HEK293 (cell line): ENCODE measurements at regions not wholly inside any gene's neighbourhood (a gene's known extent, or its start where the extent isn't known, plus 50 kb on each side); places are given as distances from the start of the nearest gene placed in this dataset.

ENCODE experiments used
- CTCF ChIA-PET: fragments of 350-600 bp; formaldehyde crosslinking; extraction: SDS; loops from one replicate; lab custom pipeline; 2021; ENCODE audit warnings: antibody characterized with exemption; lab: Yijun Ruan, JAX
- POLR2A ChIA-PET: fragments of 300-600 bp; formaldehyde crosslinking; extraction: SDS; loops from one replicate; lab custom pipeline; 2020; ENCODE audit warnings: antibody characterized with exemption, inconsistent platforms; lab: Yijun Ruan, JAX
- H3K27ac ChIP-seq: fragments of 200-500 bp; sonication (Bioruptor generic); 2 replicates; pipeline ENCODE4 v1.5.1; 2014; ENCODE audit warnings: low read depth, low read length, control low read depth, inconsistent platforms; ENCODE audit errors: extremely low read depth
- H3K36me3 ChIP-seq, 2 experiments: fragments of 200-500 bp in 1 of 2; sonication (Bioruptor generic) in 1 of 2; 1 replicate in 1 of 2; 2 replicates in 1 of 2; pipeline ENCODE4 v1.5.1; 2014 to 2017; ENCODE audit warnings: inconsistent platforms in 2 of 2, low read length in 2 of 2; ENCODE audit not compliant: control insufficient read depth in 2 of 2, insufficient read depth in 1 of 2
- H3K4me1 ChIP-seq: fragments of 200-500 bp; sonication (Bioruptor generic); 2 replicates; pipeline ENCODE4 v1.5.1; 2014; ENCODE audit warnings: mild to moderate bottlenecking, low read length, inconsistent platforms; ENCODE audit not compliant: control insufficient read depth, insufficient read depth
- H3K4me3 ChIP-seq: 2 replicates; pipeline ENCODE4 v1.5.1; 2011; ENCODE audit warnings: low read depth, mild to moderate bottlenecking, control low read depth, low read length, moderate library complexity
- H3K9me3 ChIP-seq: fragments of 200-500 bp; sonication (Bioruptor generic); 2 replicates; pipeline ENCODE4 v1.5.1; 2014; ENCODE audit warnings: low read depth, low read length, inconsistent platforms; ENCODE audit not compliant: control insufficient read depth, insufficient read depth
- IKZF3 ChIP-seq: fragments of 450-650 bp; IDR thresholded peaks from 2 replicates; pipeline ENCODE4 v1.5.0; 2018; ENCODE audit warnings: missing biosample characterization, mild to moderate bottlenecking, missing genetic modification characterization, moderate library complexity
- KLF1 ChIP-seq: fragments of 450-650 bp; formaldehyde crosslinking; IDR thresholded peaks from 2 replicates; pipeline ENCODE4 v1.5.1; 2016; ENCODE audit warnings: missing biosample characterization, missing genetic modification characterization
- KLF10 ChIP-seq: fragments of 450-650 bp; IDR thresholded peaks from 2 replicates; pipeline ENCODE4 v1.5.1; 2018; ENCODE audit warnings: missing biosample characterization, mild to moderate bottlenecking, missing genetic modification characterization
- MYNN ChIP-seq: fragments of 450-650 bp; formaldehyde crosslinking; IDR thresholded peaks from 2 replicates; pipeline ENCODE4 v1.5.1; 2016; ENCODE audit warnings: missing biosample characterization, missing genetic modification characterization, borderline replicate concordance
- SCRT2 ChIP-seq: fragments of 450-650 bp; formaldehyde crosslinking; IDR thresholded peaks from 2 replicates; pipeline ENCODE4 v1.5.1; 2016; ENCODE audit warnings: missing biosample characterization, missing genetic modification characterization
- SP2 ChIP-seq: fragments of 450-650 bp; formaldehyde crosslinking; IDR thresholded peaks from 2 replicates; pipeline ENCODE4 v1.5.1; 2016; ENCODE audit warnings: missing biosample characterization, missing genetic modification characterization
- ZBTB20 ChIP-seq: fragments of 450-650 bp; formaldehyde crosslinking; IDR thresholded peaks from 2 replicates; pipeline ENCODE4 v1.5.1; 2016; ENCODE audit warnings: missing biosample characterization, missing genetic modification characterization
- ZBTB8A ChIP-seq: fragments of 450-650 bp; formaldehyde crosslinking; IDR thresholded peaks from 2 replicates; pipeline ENCODE4 v1.5.1; 2016; ENCODE audit warnings: missing biosample characterization, missing genetic modification characterization
- ZFHX2 ChIP-seq: fragments of 450-650 bp; formaldehyde crosslinking; conservative IDR thresholded peaks from 2 replicates; pipeline ENCODE4 v1.5.1; 2016; ENCODE audit warnings: missing biosample characterization, missing genetic modification characterization
- ZNF146 ChIP-seq: fragments of 450-650 bp; formaldehyde crosslinking; IDR thresholded peaks from 2 replicates; pipeline ENCODE4 v1.5.1; 2016; ENCODE audit warnings: missing biosample characterization, missing genetic modification characterization
- ZNF157 ChIP-seq: fragments of 450-650 bp; formaldehyde crosslinking; IDR thresholded peaks from 2 replicates; pipeline ENCODE4 v1.5.1; 2016; ENCODE audit warnings: missing biosample characterization, missing genetic modification characterization
- ZNF174 ChIP-seq: fragments of 450-650 bp; formaldehyde crosslinking; IDR thresholded peaks from 2 replicates; pipeline ENCODE4 v1.5.0; 2017; ENCODE audit warnings: missing biosample characterization, mild to moderate bottlenecking, missing genetic modification characterization
- ZNF248 ChIP-seq: fragments of 450-650 bp; formaldehyde crosslinking; IDR thresholded peaks from 2 replicates; pipeline ENCODE4 v1.5.1; 2017; ENCODE audit warnings: missing biosample characterization, missing genetic modification characterization
- ZNF266 ChIP-seq: fragments of 450-650 bp; formaldehyde crosslinking; IDR thresholded peaks from 2 replicates; pipeline ENCODE4 v1.5.1; 2016; ENCODE audit warnings: missing biosample characterization, missing genetic modification characterization, low read depth
- ZNF274 ChIP-seq, 2 experiments: fragments of 200-500 bp in 1 of 2; fragments of 450-650 bp in 1 of 2; sonication (Bioruptor generic) in 1 of 2; formaldehyde crosslinking in 1 of 2; IDR thresholded peaks; 2 replicates each; pipeline versions ENCODE4 v1.5.1 to v1.6.1; 2014 to 2016; ENCODE audit warnings: borderline replicate concordance in 1 of 2, inconsistent platforms in 1 of 2, low read length in 1 of 2, missing biosample characterization in 1 of 2, missing genetic modification characterization in 1 of 2
- ZNF335 ChIP-seq: fragments of 450-650 bp; formaldehyde crosslinking; conservative IDR thresholded peaks from 2 replicates; pipeline ENCODE4 v1.5.1; 2016; ENCODE audit warnings: missing biosample characterization, missing genetic modification characterization
- ZNF350 ChIP-seq: fragments of 450-650 bp; formaldehyde crosslinking; IDR thresholded peaks from 2 replicates; pipeline ENCODE4 v1.5.0; 2017; ENCODE audit warnings: missing biosample characterization, mild to moderate bottlenecking, missing genetic modification characterization
- ZNF530 ChIP-seq: fragments of 450-650 bp; formaldehyde crosslinking; IDR thresholded peaks from 2 replicates; pipeline ENCODE4 v1.5.1; 2016; ENCODE audit warnings: low read depth, missing biosample characterization, missing genetic modification characterization
- ZNF549 ChIP-seq: fragments of 450-650 bp; IDR thresholded peaks from 2 replicates; pipeline ENCODE4 v1.5.1; 2018; ENCODE audit warnings: missing biosample characterization, missing genetic modification characterization, mild to moderate bottlenecking, inconsistent platforms, moderate library complexity
- ZNF555 ChIP-seq: fragments of 450-650 bp; formaldehyde crosslinking; conservative IDR thresholded peaks from 2 replicates; pipeline ENCODE4 v1.5.1; 2017; ENCODE audit warnings: missing biosample characterization, mild to moderate bottlenecking, missing genetic modification characterization, inconsistent platforms
- ZNF561 ChIP-seq: fragments of 450-650 bp; IDR thresholded peaks from 2 replicates; pipeline ENCODE4 v1.5.1; 2018; ENCODE audit warnings: missing biosample characterization, missing genetic modification characterization, borderline replicate concordance
- ZNF580 ChIP-seq: fragments of 450-650 bp; formaldehyde crosslinking; IDR thresholded peaks from 2 replicates; pipeline ENCODE4 v1.5.1; 2016; ENCODE audit warnings: missing biosample characterization, missing genetic modification characterization
- ZNF596 ChIP-seq: fragments of 450-650 bp; IDR thresholded peaks from 2 replicates; pipeline ENCODE4 v1.5.0; 2018; ENCODE audit warnings: missing biosample characterization, mild to moderate bottlenecking, missing genetic modification characterization, moderate library complexity
- ZNF670 ChIP-seq: fragments of 450-650 bp; formaldehyde crosslinking; IDR thresholded peaks from 2 replicates; pipeline ENCODE4 v1.5.1; 2016; ENCODE audit warnings: missing biosample characterization, missing genetic modification characterization, low read depth
- ZNF768 ChIP-seq: fragments of 450-650 bp; formaldehyde crosslinking; IDR thresholded peaks from 2 replicates; pipeline ENCODE4 v1.5.1; 2018; ENCODE audit warnings: missing biosample characterization, mild to moderate bottlenecking, missing genetic modification characterization
- ZNF776 ChIP-seq: fragments of 450-650 bp; formaldehyde crosslinking; IDR thresholded peaks from 2 replicates; pipeline ENCODE4 v1.5.0; 2017; ENCODE audit warnings: missing biosample characterization, missing genetic modification characterization, borderline replicate concordance
- ZNF792 ChIP-seq: fragments of 450-650 bp; formaldehyde crosslinking; IDR thresholded peaks from 2 replicates; pipeline ENCODE4 v1.5.1; 2016; ENCODE audit warnings: missing biosample characterization, missing genetic modification characterization
- ZSCAN16 ChIP-seq: fragments of 450-650 bp; formaldehyde crosslinking; IDR thresholded peaks from 2 replicates; pipeline ENCODE4 v1.5.1; 2016; ENCODE audit warnings: missing biosample characterization, missing genetic modification characterization
- ZSCAN23 ChIP-seq: fragments of 450-650 bp; formaldehyde crosslinking; IDR thresholded peaks from 2 replicates; pipeline ENCODE4 v1.5.1; 2016; ENCODE audit warnings: missing biosample characterization, missing genetic modification characterization
- ZSCAN5A ChIP-seq: fragments of 450-650 bp; formaldehyde crosslinking; IDR thresholded peaks from 2 replicates; pipeline ENCODE4 v1.5.1; 2016; ENCODE audit warnings: missing biosample characterization, missing genetic modification characterization
- TF ChIP-seq, protein P1 (sequence below): fragments of 450-650 bp; formaldehyde crosslinking; IDR thresholded peaks from 2 replicates; pipeline ENCODE4 v1.5.1; 2016; ENCODE audit warnings: missing biosample characterization, missing genetic modification characterization
- TF ChIP-seq, protein P2 (sequence below): fragments of 450-650 bp; formaldehyde crosslinking; IDR thresholded peaks from 2 replicates; pipeline ENCODE4 v1.5.1; 2017; ENCODE audit warnings: missing biosample characterization, missing genetic modification characterization

DNA sequence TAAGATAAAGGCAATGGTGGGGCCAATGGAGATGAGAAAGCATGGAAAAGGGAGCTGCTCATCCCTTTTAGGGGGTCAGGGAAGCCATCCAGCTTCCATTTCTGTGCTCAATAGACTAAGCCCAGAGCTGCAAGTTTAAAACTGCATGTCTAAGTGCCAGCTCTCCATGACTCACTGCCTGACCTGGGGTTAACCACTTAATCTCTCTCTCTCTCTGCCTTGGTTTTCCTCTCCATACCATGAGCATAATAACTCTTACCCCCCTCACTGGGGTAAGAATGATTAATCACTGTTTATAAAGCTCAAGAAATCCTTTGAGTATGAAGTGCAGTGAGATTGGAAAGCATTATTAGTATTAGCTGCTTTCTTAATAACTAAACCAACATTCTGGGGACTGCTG, 1382.4 kb upstream of the WWC1 start (continued):
- no peak for TF ChIP-seq ZNF561 (tag by site-specific recombination)
- TF ChIP-seq SP2 = no peak
- TF ChIP-seq, protein P1, sequence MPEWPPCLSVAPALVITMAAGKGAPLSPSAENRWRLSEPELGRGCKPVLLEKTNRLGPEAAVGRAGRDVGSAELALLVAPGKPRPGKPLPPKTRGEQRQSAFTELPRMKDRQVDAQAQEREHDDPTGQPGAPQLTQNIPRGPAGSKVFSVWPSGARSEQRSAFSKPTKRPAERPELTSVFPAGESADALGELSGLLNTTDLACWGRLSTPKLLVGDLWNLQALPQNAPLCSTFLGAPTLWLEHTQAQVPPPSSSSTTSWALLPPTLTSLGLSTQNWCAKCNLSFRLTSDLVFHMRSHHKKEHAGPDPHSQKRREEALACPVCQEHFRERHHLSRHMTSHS = no peak
- no peak for TF ChIP-seq ZNF792 (tag by site-specific recombination)

- CTCF ChIA-PET = no interaction called here
- no peak overlapping the region for H3K27ac ChIP-seq
- TF ChIP-seq IKZF3 (tag by site-specific recombination) (no peak), ZNF768 (tag by site-specific recombination) (no peak), ZNF266 (tag by site-specific recombination) (no peak), ZSCAN5A (tag by site-specific recombination) (no peak), ZFHX2 (tag by site-specific recombination) (no peak), ZSCAN16 (tag by site-specific recombination) (no peak), ZNF776 (tag by site-specific recombination) (no peak), ZNF596 (tag by site-specific recombination) (no peak), ZNF580 (no peak), ZNF530 (no peak), ZBTB20 (tag by site-specific recombination) (no peak), MYNN (tag by site-specific recombination) (no peak), ZNF350 (tag by site-specific recombination) (no peak), ZBTB8A (no peak), KLF1 (tag by site-specific recombination) (no peak), SCRT2 (tag by site-specific recombination) (no peak), ZNF555 (no peak), ZNF670 (tag by site-specific recombination) (no peak), ZNF549 (tag by site-specific recombination) (no peak)
- TF ChIP-seq, protein P1 = no peak
- TF ChIP-seq, all 188 proteins: peak for 0
- POLR2A ChIA-PET = no interaction called here
- Histone ChIP-seq H3K9me3 (no peaks in the 10 kb centered on the region), H3K36me3 (no peaks in the 10 kb centered on the region), H3K4me1 (no peaks in the 10 kb centered on the region), H3K4me3 (no peak overlapping the region)
These were observed 1381.5 kb upstream of the WWC1 start for GRCh38 chr5:166909926-166910325.

DNA sequence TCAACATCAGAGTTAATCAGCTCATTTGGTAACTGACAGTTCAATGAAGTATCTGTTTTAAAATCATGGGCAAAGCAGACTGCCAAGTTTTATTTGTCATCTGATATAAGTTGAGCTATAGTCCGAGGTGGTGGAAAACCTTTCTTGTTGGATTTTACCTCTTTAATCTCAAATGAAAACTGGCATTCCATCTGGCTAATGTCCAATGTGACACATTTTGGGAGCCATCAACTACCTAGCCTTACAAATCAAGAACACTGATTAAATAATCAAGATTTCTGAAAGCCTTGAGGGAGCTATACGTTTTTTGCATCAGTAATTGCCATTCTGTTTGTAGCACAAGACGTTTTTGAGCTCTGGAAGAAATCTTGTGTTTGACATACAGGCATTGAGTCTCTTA, 1380.5 kb upstream of the WWC1 start:
- Histone ChIP-seq H3K4me1 (no peaks in the 10 kb centered on the region), H3K27ac (no peak overlapping the region), H3K4me3 (no peak overlapping the region), H3K9me3 (no peaks in the 10 kb centered on the region), H3K36me3 (no peaks in the 10 kb centered on the region)
- TF ChIP-seq ZSCAN23 (tag by site-specific recombination) (no peak), KLF10 (no peak), ZNF157 (no peak), ZNF174 (tag by site-specific recombination) (no peak), ZNF248 (tag by site-specific recombination) (no peak), ZNF274 (IDR thresholded peaks at IDR 0.05; ENCODE audit: low read length) (no peak), ZNF274 (tag by site-specific recombination; IDR thresholded peaks at IDR 0.05; ENCODE audit: borderline replicate concordance) (no peak), SP2 (no peak), ZNF335 (tag by site-specific recombination) (no peak), ZNF146 (no peak)
- TF ChIP-seq, protein P2, sequence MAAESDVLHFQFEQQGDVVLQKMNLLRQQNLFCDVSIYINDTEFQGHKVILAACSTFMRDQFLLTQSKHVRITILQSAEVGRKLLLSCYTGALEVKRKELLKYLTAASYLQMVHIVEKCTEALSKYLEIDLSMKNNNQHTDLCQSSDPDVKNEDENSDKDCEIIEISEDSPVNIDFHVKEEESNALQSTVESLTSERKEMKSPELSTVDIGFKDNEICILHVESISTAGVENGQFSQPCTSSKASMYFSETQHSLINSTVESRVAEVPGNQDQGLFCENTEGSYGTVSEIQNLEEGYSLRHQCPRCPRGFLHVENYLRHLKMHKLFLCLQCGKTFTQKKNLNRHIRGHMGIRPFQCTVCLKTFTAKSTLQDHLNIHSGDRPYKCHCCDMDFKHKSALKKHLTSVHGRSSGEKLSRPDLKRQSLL (tag by site-specific recombination) = no peak
- ChIA-PET POLR2A (no interaction called here), CTCF (no interaction called here)
